Right kidney (tissue), 1 donor: ENCODE measurements at regions not wholly inside any gene's neighbourhood (a gene's known extent, or its start where the extent isn't known, plus 50 kb on each side); places are given as distances from the start of the nearest gene placed in this dataset.
"Not testable (repeated sequence)": the region's sequence is repeated elsewhere in the genome, so short reads cannot be mapped to it uniquely, and the experiment has no call there.

Experiments
- DNase-seq: peaks from one replicate; pipeline ENCODE4 v3.0.0-alpha.2; 2016

GRCh38 chr5:27473307-27474046 lies 435.1 kb upstream of the CDH9 start:
- peak; percentile 9 for DNase-seq

GRCh38 chr5:27472871-27473270 lies 434.5 kb upstream of the CDH9 start:
- peak; percentile 16 for DNase-seq

GRCh38 chr5:27472000-27472763 lies 433.8 kb upstream of the CDH9 start:
- DNase-seq, result peak; percentile 20

GRCh38 chr5:27466959-27467358 lies 428.6 kb upstream of the CDH9 start:
- DNase-seq, result no peak

- DNase-seq, result no peak
Measured at GRCh38 chr5:27465140-27465539, 426.8 kb upstream of the CDH9 start.

- no peak for DNase-seq
Measured at GRCh38 chr5:27463446-27464149, 425.2 kb upstream of the CDH9 start.

- no peak for DNase-seq
Measured at GRCh38 chr5:27462936-27463335, 424.6 kb upstream of the CDH9 start.

GRCh38 chr5:27458287-27458686 lies 419.9 kb upstream of the CDH9 start:
- DNase-seq, result no peak

GRCh38 chr5:27451377-27451776 lies 413.0 kb upstream of the CDH9 start:
- DNase-seq, result no peak

GRCh38 chr5:27450607-27451006 lies 412.2 kb upstream of the CDH9 start:
- DNase-seq, result no peak

GRCh38 chr5:27439383-27439782 lies 401.0 kb upstream of the CDH9 start:
- not testable (repeated sequence) for DNase-seq

GRCh38 chr5:27437594-27438200 lies 399.3 kb upstream of the CDH9 start:
- no peak for DNase-seq

- DNase-seq, result no peak
Measured at GRCh38 chr5:27434335-27434734, 395.9 kb upstream of the CDH9 start.

GRCh38 chr5:27414099-27414498 lies 375.7 kb upstream of the CDH9 start:
- no peak for DNase-seq

- DNase-seq, result no peak
Measured at GRCh38 chr5:27412384-27412783, 374.0 kb upstream of the CDH9 start.

GRCh38 chr5:27406020-27406419 lies 367.6 kb upstream of the CDH9 start:
- no peak for DNase-seq

GRCh38 chr5:27403243-27403882 lies 365.0 kb upstream of the CDH9 start:
- DNase-seq, result no peak

- no peak for DNase-seq
Measured at GRCh38 chr5:27402828-27403227, 364.4 kb upstream of the CDH9 start.

GRCh38 chr5:27396998-27397397 lies 358.6 kb upstream of the CDH9 start:
- DNase-seq, result no peak

GRCh38 chr5:27392716-27393115 lies 354.3 kb upstream of the CDH9 start:
- DNase-seq, result no peak

GRCh38 chr5:27389696-27390095 lies 351.3 kb upstream of the CDH9 start:
- DNase-seq, result no peak

GRCh38 chr5:27388755-27389154 lies 350.4 kb upstream of the CDH9 start:
- DNase-seq, result no peak
